ENCODE measurements at regions not wholly inside any gene's neighbourhood (a gene's known extent, or its start where the extent isn't known, plus 50 kb on each side); places are given as distances from the start of the nearest gene placed in this dataset.

GRCh38 chr19:30252214-30252613 is 120.0 kb upstream of the ZNF536 start:
- Histone ChIP-seq H2AFZ (ENCODE audit: control insufficient read depth, low read depth, low read length) (no peak overlapping the region), H4K20me1 (ENCODE audit: control insufficient read depth, insufficient read depth) (no peaks in the 10 kb centered on the region), H3K4me2 (ENCODE audit: control insufficient read depth, insufficient read depth) (no peak overlapping the region), H3K4me3 (no peak overlapping the region), H3K4me1 (ENCODE audit: control insufficient read depth, insufficient read depth, low read length) (no peaks in the 10 kb centered on the region), H3K9me3 (replicated peaks; ENCODE audit: control insufficient read depth, insufficient read depth, low read length) (no peaks in the 10 kb centered on the region), H3K27ac (ENCODE audit: control insufficient read depth, insufficient read depth) (no peak overlapping the region), H3K79me2 (ENCODE audit: control insufficient read depth, insufficient read depth, low read length) (no peaks in the 10 kb centered on the region), H3K36me3 (ENCODE audit: control insufficient read depth in 2 of 2, insufficient read depth in 2 of 2, low read length in 1 of 2) (no peaks in the 10 kb centered on the region), H3K27me3 (replicated peaks in 1 of 2; ENCODE audit: control insufficient read depth in 2 of 2, insufficient read depth in 2 of 2, low read length in 1 of 2) (no peaks in the 10 kb centered on the region; a peak in 2 of 4 replicates), H3K9ac (ENCODE audit: control insufficient read depth, insufficient read depth, low read length) (no peak overlapping the region)
- POLR2A ChIA-PET, result no interaction called here
- DNase-seq (ENCODE audit: low read depth, low spot score), result no peak
- ATAC-seq, result no peak
- in situ Hi-C loops (cut with MboI) (no loop called here), intact Hi-C loops (cut with micrococcal nuclease; ENCODE audit: unreplicated experiment) (no loop called here)
- SMC1A ChIA-PET (ENCODE audit: uncharacterized antibody, unreplicated experiment), result no interaction called here
- BruUV-seq (replicated peaks), result no TSS peak
- FAIRE-seq, result no peak
- CTCF ChIA-PET, result no interaction called here
- 19% methylated on average over 5 of the region's 5 CpGs for WGBS (ENCODE audit: insufficient coverage, insufficient replicate concordance, low lambda C conversion rate, missing lambda C conversion rate)
- RAD21 ChIA-PET (ENCODE audit: unreplicated experiment), result no interaction called here
- TF ChIP-seq EZH2 (IDR thresholded peaks at IDR 0.05; ENCODE audit: borderline replicate concordance, control insufficient read depth, low read depth, low read length) (no peak), BCL11A (IDR thresholded peaks at IDR 0.05; ENCODE audit: low read depth, low read length) (no peak), CHD1 (IDR thresholded peaks at IDR 0.05; ENCODE audit: low read depth, low read length) (no peak), CEBPB (IDR thresholded peaks at IDR 0.05; ENCODE audit: borderline replicate concordance in 1 of 2, low read depth in 2 of 2, low read length in 2 of 2) (no peak), IKZF2 (IDR thresholded peaks at IDR 0.05) (no peak), PKNOX1 (IDR thresholded peaks at IDR 0.05) (no peak), REST (IDR thresholded peaks at IDR 0.05; ENCODE audit: low read depth, low read length) (no peak), NRF1 (conservative IDR thresholded peaks at IDR 0.05; ENCODE audit: low read depth, low read length) (no peak), PML (IDR thresholded peaks at IDR 0.05; ENCODE audit: low read length) (no peak), BRCA1 (IDR thresholded peaks at IDR 0.05; ENCODE audit: low read depth, low read length) (no peak), NFIC (IDR thresholded peaks at IDR 0.05; ENCODE audit: low read depth, low read length) (no peak), SMC3 (IDR thresholded peaks at IDR 0.05; ENCODE audit: borderline replicate concordance, low read length) (no peak), HDAC2 (IDR thresholded peaks at IDR 0.05) (no peak), ZZZ3 (IDR thresholded peaks at IDR 0.05; ENCODE audit: control insufficient read depth, insufficient read length, low read depth) (no peak), HDAC6 (IDR thresholded peaks at IDR 0.05; ENCODE audit: unreplicated experiment) (no peak), HCFC1 (IDR thresholded peaks at IDR 0.05; ENCODE audit: low read length) (no peak), NFXL1 (IDR thresholded peaks at IDR 0.05; ENCODE audit: borderline replicate concordance) (no peak), ZBTB33 (IDR thresholded peaks at IDR 0.05) (no peak)
